ENCODE measurements at regions not wholly inside any gene's neighbourhood (a gene's known extent, or its start where the extent isn't known, plus 50 kb on each side); places are given as distances from the start of the nearest gene placed in this dataset.
A peak's percentile ranks its signal among the peaks of the same experiment; 100 is the strongest.

DNA sequence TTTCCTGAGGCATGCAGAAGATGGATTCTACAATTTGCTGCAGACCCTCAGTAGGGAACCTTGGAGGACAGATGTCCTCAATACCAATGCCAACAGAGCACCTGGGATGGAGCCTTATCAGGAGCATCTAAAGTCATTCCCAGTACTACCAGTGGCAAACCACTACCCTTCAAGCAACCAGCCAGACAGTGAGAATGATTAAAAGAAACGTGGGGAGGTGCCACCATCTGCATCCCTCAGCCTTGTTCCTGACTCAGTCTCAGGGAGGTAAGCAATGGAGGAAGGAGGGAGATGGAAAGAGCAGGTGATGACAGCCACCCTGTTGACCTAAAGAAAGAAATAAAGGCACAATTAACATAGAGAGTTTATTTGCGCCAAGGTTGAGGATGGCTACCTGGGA, 175.2 kb upstream of the GRIN2B start:
- DNase-seq = no peak

DNA sequence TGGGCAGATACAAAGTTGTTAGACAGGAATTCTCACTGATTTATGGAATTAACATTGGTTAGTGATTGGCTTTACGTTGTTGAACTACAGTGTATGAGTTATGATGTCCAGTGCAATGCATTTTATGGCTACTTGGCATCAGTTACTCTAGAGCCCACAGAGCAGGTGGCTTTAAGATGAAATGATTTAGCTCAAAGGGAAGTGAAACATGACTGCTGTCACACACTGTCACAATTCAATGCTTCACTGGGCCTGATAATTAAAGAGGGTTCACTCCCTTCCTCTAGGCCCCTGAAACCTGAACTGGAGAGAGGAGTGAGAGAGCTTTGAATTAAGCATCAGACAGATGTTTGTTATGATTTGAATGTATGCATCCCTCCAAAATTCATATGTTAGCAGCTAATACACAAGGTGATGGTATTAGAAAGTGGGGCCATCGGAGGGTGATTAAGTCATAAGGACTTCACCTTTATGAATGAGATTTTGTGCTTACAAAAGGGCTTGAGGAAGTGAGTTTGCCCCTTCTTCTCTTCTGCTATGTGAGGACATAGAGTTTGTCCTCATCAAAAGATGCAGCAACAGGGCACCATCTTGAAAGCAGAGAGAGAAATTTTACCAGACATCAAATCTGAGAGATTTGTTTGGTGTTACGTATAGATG, 175.8 kb upstream of the GRIN2B start:
- DNase-seq = no peak

DNA sequence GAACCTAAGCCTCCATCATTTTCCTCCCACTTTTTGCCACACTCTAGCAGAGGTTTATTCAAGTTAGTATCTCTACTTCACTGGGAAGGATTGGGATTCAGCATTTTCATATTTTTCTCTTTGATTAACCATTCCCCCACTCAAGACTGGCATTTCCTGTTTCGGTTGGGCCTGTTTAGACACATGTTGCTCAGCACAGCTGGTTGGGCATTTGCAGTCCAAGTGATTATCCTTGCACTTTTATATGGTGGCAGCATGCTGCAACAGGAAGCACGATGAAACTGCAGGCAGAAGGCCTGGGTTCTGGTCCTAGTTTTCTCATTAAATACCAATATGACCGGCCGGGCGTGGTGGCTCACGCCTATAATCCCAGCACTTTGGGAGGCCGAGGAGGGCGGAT, 182.9 kb upstream of the GRIN2B start:
- DNase-seq = no peak

DNA sequence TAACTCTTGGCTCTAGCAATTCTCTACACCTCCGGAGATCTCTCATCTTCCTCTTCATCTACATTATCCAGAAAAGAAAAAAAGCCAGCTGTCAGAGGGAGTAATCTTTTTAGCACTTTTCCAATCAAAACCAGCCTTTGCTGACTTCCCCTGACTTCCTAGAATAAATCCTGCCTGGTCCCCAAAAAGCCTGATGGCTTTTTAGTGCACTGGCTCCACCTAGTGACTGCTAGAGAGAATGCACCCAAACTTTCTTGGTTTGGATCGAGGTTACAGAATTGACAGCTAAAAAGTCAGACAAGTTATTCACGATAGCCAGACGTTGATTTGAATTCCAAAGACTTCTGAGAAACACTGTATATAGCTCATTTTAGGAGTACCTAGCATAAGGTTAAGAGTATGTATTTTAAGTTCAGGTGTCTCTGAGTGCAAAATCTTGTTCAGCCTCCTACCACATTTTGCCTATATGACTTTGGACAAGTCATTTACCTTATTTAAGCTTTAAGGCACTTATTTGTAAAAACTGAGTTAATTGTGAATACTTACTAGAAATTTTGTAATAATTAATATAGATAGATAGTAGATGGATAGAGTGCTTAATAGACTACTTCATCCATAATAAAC, 185.7 kb upstream of the GRIN2B start:
- DNase-seq = peak; percentile 6

DNA sequence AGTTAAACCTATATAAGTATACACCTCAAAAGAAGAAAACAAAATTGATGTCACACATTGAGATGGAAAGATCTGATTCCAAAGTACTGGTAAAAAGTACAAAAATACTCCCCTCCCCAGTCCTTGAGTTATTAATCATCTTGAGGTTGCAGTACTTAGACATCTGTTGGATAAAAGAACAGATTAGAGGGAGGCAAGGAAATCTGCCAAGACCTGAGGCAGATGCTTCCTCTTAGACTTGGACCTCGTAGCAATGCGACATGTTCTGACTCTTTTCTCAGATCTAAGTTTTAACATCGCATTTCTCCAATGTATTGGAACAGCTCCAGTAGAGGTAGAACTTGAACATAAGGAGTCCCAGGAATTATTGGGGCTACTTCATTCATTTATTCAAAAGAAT, 187.9 kb upstream of the GRIN2B start:
- no peak for DNase-seq

DNA sequence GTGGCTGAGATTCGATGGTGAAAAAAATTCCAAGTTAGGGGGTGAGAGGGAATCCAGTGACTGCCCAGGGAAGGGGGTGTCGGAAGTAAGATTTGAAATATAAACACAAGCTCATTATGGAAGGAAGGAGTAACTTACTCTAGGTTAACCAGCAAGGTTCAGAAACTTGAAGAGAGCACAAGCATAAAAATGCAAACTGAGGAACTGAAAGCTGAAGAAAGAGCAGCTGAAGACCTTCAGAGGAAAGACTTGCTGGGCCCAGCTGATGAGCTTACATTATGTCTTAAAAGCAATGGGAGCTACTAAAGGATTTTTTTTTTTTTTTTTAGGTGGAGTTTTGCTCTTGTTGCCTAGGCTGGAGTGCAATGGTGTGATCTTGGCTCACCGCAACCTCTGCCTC, 189.7 kb upstream of the GRIN2B start:
- DNase-seq = no peak

DNA sequence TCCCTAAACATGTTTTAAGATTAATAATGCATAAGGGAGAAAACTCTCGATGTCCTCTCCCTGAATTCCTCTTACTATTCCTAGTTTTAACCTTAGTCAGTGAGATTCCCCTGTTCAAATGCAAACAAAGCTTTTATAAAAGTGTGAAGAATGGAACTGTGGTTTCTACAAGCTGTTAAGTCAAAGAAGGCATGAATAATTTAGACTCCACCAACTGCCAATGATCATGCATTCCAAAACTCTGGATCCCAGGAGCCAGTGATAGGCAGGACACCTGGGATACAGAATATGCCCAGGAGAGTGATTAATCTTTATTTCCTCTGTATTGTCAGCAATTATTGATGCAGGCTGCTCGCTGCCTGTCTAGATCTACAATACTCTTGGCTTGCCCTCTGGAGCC, 190.3 kb upstream of the ATF7IP start:
- DNase-seq = no peak

DNA sequence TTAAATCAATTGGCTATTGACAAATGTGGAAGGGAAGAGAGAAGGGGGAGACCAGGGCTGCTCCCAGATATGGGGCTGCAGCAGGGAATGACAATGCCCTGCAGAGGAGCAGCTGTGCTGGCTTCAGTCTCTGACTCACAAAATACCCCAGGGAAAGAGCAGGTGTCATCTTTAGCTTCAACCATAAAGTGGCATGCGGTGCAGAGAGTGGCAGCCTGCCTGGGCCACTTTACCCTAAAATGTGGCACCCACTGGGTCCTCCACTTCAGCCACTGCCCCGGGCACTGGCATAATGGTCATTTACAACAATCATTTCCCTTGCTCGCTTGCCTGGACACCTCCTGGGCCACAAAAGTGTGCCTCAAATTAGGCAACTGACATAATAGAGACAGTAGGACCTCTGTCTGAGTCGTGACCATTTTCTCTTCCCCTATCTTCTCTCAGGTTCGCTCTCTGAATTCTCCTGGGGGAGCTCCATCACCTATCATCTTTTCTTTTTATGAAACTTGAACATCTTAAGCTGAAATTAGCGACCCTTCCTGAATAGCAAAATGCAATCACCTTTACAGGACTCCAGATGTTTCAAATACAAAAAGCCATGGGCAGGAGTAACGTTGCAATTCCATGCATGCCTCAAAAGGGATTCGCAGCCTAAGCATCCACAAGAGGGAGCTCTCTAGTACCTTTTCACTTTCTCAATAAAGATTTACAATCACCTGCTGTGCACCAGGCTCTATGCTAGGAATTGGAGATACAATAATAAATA, 179.9 kb upstream of the ATF7IP start:
- no peak for DNase-seq

DNA sequence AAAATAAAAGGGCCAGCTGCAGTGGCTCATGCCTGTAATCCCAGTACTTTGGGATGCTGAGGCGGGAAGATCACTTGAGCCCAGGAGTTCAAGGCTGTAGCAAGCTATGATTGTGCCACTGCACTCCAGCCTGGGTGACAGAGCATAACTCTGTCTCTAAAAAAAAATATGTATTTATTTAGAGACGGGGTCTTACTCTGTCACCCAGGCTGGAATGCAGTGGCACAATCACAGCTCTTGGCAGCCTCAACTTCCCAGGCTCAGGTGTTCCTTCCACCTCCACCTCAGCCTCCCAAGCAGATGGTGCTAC, 179.3 kb upstream of the ATF7IP start:
- no peak for DNase-seq

DNA sequence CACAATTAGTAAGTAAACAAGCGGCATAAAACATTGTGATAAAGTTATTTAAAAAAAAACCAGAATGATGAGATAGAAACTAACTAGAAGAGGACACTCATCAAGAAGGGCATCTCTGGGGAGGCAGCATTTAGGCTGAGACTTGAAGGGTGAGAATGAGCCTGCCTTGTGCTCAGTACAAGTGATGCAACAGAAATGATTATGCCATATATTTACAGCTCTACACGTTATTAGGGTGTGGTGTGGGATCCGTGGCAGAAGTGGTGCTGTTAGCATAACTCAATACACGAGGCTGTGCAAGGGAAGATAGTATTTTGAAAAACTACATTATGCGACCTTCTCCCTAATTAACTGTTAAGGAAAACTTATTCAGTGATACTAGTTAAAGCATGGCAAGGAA, 178.5 kb upstream of the ATF7IP start:
- DNase-seq = no peak

DNA sequence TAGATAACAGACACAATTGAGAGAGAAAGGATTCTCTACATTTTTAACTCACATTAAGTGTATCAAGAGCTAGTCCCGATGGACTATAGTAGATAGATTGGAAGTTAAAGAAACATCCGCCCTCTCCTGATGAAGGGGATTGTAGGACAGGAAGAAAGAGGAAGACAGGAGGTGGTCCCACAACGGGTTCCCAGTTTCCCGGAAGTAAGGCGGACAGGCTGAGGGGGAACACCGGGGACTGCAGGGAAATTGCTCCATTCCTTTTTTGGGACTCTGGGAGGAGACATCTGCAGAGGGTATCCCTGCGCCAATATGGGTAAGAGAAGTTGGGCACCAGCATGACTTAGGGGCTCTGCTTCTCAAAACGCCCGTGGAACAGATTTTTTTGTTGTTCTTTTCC, 177.5 kb upstream of the ATF7IP start:
- no peak for DNase-seq

DNA sequence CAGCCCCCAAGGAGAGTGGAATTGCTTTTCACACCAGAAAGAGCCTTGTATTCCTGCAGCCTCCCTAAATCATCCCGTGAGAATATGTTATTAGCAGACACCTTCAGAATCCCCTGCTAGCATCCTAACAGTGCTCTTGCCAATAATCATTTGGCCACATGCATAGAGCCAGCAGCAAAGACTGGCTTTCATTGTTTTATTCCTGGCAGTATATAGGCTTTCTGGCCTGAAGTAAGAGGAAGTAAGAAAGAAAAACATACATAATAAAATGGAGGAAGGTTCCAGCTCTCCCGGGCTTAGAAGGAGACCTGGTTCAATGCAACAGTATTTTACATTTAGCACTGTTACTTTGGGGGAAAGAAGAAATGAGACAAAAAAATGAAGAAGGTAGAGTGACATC, 176.7 kb upstream of the ATF7IP start:
- no peak for DNase-seq

DNA sequence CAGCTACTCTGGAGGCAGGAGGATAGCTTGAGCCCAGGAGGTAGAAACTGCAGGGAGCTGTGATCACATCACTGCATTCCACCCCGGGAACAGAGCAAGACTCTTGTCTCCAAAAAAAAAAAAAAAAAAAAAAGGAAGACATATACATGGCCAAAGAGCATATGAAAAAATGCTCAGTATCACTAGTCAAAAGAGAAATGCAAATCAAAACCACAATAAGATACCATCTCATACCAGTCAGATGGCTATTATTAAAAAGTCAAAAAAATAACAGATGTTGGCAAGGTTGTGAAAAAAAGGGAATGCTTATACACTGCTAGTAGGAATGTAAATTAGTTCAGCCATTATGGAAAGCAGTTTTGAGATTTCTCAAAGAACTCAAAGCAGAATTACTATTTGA, 174.8 kb upstream of the ATF7IP start:
- DNase-seq = no peak

DNA sequence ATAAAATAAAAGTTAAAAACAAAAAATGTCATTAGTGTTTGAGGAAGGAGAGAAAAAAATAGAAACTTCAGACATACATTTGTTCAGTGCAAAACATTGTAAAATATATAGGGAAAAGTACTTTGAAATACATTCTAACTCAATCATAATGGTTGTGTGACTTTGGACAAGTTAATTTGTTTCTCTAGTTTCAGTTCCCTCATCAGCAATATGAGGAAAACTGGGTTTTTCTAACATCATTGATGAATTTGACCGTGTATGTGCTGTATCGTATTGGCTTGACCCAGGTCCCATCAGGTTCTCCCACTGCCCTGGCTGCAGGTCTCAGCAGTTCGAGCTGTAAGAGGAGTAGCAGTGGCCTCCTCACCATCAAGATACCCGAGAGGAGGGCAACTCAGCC, 173.9 kb upstream of the ATF7IP start:
- DNase-seq = no peak

DNA sequence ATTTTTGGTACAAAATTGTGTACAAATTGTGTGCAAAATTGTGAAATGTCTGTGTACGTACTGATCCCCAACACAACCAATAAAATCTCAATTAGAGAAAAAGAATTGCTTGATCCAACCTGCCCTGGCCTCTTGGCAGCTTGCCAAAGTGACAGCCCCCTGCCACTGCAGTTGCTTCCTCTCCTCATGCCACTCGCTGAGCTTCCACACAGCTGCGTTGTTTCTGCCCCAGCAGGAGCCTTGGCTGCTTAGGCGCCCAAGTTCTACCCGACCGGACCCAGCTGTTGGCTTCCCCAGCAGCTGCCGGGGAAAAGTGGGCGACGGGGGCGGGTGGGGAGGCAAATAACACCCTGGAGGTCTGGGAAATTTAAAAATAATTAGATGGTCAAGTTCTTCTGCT, 171.8 kb upstream of the ATF7IP start:
- DNase-seq = no peak

DNA sequence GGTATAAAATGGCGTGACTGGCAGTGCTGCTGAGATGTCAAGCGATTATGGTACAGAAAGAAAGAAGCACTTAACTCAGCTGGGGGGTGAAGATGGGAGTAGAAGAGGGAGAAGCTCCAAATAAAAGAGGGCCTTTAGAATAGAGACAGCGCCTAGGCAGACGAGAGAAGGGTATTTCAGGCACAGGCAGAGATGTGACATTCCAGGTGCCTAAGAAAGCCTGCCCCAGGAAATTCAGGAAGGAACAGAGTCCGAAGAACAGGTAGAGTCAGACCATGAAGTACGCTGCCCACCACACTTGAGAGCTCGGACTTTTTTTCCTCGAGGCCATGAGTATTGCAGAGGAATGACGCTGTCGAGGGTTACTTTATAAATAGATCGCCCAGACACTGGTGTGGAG, 170.9 kb upstream of the ATF7IP start:
- no peak for DNase-seq

DNA sequence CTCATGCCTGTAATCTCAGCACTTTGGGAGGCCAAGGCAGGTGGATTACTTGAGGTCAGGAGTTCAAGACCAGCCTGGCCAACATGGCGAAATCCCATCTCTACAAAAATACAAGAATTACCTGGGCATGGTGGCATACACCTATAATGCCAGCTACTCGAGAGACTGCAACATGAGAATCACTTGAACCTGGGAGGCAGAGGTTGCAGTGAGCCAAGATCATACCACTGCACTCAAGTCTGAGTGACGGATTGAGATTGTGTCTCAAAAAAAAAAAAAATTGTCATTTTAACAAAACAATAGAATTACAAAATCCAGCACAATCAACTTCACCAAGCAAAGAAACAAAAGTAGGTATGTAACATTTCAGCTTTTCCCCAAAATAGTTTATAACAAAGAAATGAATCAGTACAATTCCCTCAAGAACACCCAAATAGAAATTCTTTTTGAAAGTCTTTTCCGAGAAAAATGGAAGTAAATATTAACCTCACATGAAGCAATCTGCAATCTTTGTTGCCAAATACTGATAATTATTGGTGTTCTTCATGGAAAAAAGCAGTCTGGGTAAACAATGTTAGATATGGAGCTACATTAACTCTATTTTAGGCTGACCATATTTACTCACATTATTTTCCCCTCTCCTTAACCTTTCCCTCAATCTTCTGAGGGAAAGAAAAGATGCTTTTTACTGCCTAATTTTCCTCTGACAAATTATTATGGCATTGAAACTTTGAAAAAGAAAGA, 165.9 kb upstream of the ATF7IP start:
- no peak for DNase-seq

DNA sequence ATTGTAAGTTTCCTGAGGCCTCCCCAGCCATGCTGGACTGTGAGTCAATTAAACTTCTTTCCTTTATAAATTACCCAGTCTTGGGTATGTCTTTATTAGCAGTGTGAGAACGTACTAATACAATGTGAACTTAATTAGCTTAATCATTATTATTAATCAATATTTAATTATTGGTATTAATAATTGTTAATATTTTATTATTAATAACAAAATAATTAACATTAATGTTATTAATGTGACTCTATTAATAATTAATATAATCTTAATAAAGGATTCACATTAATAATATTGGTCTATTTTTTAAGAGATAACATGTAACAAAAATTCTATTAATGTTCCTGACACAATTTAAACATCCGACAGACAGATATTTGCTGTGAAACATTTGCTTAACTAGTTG, 164.9 kb upstream of the ATF7IP start:
- DNase-seq = no peak

DNA sequence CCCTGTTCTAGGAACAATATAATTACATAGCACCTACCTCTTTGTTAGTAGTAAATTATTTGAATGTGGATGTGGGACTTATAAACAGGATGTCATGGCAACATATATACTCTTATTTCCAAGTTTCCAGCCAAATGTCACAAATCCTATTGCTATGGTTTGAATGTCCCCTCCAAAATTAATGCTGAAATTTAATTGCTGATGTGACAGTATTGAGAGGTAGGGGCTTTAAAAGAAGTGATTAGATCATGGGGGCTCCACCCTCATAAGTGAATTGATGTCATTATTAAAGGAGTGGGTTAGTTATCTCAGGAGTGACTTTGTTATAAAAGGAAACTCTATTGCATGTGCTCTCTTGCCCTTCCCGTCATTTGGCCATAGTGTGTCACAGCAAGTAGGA, 164.2 kb upstream of the ATF7IP start:
- no peak for DNase-seq

DNA sequence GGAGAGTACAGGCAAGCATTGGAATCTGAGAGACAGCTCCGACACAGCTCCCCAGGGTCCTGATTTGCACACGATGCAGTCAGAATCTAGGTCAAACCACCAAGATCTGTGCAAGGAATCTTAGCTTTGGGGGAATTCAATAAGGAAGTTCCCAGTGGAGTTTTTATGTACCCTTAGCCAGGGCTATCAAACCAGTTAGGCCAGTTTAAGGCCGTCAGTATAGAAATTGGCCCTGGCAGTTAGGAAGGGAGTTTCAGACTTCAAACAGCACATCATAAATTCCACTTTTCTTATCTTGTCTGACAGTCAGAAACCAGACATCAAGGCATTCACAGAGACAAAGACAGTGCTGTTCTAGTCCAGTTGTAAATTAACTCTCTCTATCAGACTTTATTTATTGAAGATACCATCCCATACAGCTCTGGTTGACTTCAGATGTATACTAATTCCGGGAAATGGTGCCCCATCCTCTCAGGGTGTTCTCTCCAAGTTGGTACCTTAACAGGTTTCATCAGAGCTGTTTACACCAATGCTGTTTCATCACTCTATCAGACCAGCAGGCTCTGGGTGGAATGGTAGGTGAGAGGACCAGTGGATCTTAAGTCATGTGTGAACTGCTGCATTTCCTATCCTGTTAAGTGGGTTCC, 157.5 kb upstream of the ATF7IP start:
- DNase-seq = no peak

DNA sequence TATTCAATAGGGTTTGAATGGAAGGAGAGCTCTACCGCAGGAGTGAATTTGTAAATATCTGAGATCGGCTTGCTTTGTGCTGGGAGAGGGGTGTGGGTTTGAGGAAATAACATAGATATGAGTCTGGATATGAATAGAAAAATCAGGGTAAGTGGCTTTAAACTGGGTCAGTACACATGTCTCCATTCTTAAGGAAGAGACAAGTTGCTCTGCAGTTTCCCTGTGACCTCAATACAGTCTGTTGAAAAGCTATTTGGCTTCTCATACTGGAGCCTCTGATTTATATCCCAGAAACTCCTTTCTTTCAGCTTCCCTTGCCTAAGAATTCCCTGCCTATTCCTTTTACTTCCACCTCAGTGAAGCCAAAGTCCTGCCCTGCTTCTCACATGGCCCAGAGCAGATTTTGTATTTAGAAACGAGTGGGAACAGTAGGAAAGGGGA, 153.5 kb upstream of the ATF7IP start:
- DNase-seq = no peak

DNA sequence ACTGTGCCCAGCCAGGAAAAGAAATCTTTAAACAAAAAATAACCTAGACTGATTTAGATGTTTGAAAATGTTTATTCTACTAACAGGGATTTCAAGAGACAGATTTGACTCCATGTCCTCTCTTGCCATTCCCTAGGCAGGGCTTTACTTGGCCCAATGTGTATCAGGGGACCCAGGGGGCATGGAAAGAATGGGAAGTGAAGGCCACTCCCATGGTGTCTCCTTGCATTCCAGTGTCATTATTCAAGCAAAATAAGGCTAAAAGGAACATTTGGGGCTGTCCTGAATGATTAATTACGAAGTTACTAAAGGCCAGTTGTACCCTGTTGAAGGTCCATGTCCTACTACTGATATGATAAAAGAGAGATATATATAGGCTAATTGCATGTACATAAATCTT, 151.9 kb upstream of the ATF7IP start:
- DNase-seq = no peak

DNA sequence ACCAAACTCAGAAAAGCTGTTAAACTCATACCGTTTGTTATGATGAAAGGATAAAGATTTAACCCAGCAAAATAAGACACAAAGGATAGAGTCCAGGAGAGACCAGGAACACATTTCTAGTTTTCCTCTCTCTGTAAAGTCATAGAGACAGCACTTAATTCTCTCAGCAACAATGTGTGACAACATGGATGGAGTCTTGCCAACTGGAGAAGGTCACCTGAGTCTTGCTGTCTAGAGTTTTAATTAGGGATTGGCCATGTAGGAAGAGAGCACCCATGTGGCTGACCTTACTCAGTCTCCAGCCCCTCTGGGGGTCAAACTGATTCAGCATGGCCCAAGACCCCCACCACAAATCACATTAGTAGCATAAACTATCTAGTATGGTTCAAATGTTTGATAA, 151.0 kb upstream of the ATF7IP start:
- no peak for DNase-seq

Measured in stimulated activated CD4-positive, alpha-beta T cell treated with anti-CD3 and anti-CD28 coated beads, Interleukin-4, amount 100 ng/mL, for 1 hour (primary cell).